Heart left ventricle (tissue), 16 donors: ENCODE measurements at regions not wholly inside any gene's neighbourhood (a gene's known extent, or its start where the extent isn't known, plus 50 kb on each side); places are given as distances from the start of the nearest gene placed in this dataset.

Experiments used
- ATAC-seq, 4 donors: fragments of 200-7000 bp; cut with Tn5 transposase; one replicate each; pipeline ENCODE4 v1.9.1; 2020 to 2022; ENCODE audit warnings: moderate library complexity in 4 of 4, mild to moderate bottlenecking in 3 of 4, moderate number of reproducible peaks in 1 of 4
- DNase-seq, 5 donors: peaks; one replicate each; pipeline ENCODE4 v3.0.0-alpha.2; 2020
- H3K27ac ChIP-seq, 12 donors: fragments of 200-600 bp; sonication (generic) in 4 of 12; one replicate each; pipeline versions ENCODE4 v1.5.0 to v1.8.0; 2016 to 2022; ENCODE audit warnings: mild to moderate bottlenecking in 2 of 12
- H3K27me3 ChIP-seq, 9 donors: fragments of 200-600 bp; sonication (generic) in 2 of 9; one replicate each; pipeline versions ENCODE4 v1.5.1 to v1.8.0; 2016 to 2022; ENCODE audit warnings: mild to moderate bottlenecking in 3 of 9
- H3K36me3 ChIP-seq, 9 donors: fragments of 200-600 bp; sonication (generic) in 2 of 9; one replicate each; pipeline versions ENCODE4 v1.5.0 to v1.8.0; 2018 to 2022; ENCODE audit warnings: mild to moderate bottlenecking in 2 of 9
- H3K4me1 ChIP-seq, 12 donors: fragments of 200-600 bp; sonication (generic) in 4 of 12; one replicate each; pipeline versions ENCODE4 v1.5.0 to v1.8.0; 2016 to 2022; ENCODE audit warnings: mild to moderate bottlenecking in 3 of 12
- H3K4me3 ChIP-seq, 12 donors: fragments of 200-600 bp; sonication (generic) in 4 of 12; one replicate each; pipeline versions ENCODE4 v1.5.0 to v1.8.0; 2017 to 2022; ENCODE audit warnings: mild to moderate bottlenecking in 9 of 12, moderate library complexity in 4 of 12
- H3K9me3 ChIP-seq, 12 donors: fragments of 200-600 bp; sonication (generic) in 4 of 12; one replicate each; pipeline versions ENCODE4 v1.5.0 to v1.8.0; 2016 to 2022; ENCODE audit warnings: mild to moderate bottlenecking in 1 of 12
- POLR2A ChIP-seq, 2 donors: fragments of 450-650 bp; IDR thresholded peaks; one replicate each; pipeline ENCODE4 v1.6.1; 2017; ENCODE audit warnings: antibody characterized with exemption in 2 of 2, mild to moderate bottlenecking in 2 of 2, moderate library complexity in 2 of 2
- WGBS, 4 donors: extraction: QIAGEN DNeasy Blood & Tissue Kit in 2 of 4; methylation state at CpG; one replicate each; pipeline versions ENCODE4 v1.1.5 to v1.1.7; 2013 to 2018; 5-methylcytosine and 5-hydroxymethylcytosine counted together
- intact Hi-C, 10 donors: fragments of 100-400 bp; cut with DNase I; formaldehyde crosslinking; loops; one replicate each; pipeline versions ENCODE4 v1.11.1 to v1.14.2; 2022
- TF ChIP-seq, protein P1 (sequence below), 12 donors: fragments of 200-600 bp; sonication (generic) in 4 of 12; IDR thresholded peaks; one replicate each; pipeline versions ENCODE4 v1.5.0 to v1.8.0; 2018 to 2022; ENCODE audit warnings: antibody characterized with exemption in 12 of 12, mild to moderate bottlenecking in 5 of 12
- donor health status: ischemic (EF 13 %, LVEDD 7.1; RV severe dilation, severe dysfunction).
- donor health status: healthy with polysubstance abuse.
- donor health status: DM: no; HTN: yes; CAD: no.
- donor health status: DM: no; HTN: no; CAD: no.
- donor health status: ischemic (EF 25% LVEDD 6.9; RV normal size, moderate dysfunction).
- donor health status: ischemic (EF 25% LVEDD 5.7; RV mildly dilated, moderate dysfunction).
- donor health status: healthy.
- donor health status: DM: yes; HTN: yes; CAD: no.
- donor health status: ischemic (EF 35%, LVEDD 5.7; RV mildly dilated, moderate dysfunction).
- donor health status: nonischemic (EF 11% LVEDD 7.7; RV severe dilation, severe dysfunction).
- donor health status: DM: yes; HTN: yes; CAD: no.
- donor health status: PGD.
- donor health status: ischemic (EF 29% LVEDD 5.4; RV normal size, mild dysfunction).
- donor health status: nonischemic (EF 23%, LVEDD 6.1; RV moderate dilation, normal function).

DNA sequence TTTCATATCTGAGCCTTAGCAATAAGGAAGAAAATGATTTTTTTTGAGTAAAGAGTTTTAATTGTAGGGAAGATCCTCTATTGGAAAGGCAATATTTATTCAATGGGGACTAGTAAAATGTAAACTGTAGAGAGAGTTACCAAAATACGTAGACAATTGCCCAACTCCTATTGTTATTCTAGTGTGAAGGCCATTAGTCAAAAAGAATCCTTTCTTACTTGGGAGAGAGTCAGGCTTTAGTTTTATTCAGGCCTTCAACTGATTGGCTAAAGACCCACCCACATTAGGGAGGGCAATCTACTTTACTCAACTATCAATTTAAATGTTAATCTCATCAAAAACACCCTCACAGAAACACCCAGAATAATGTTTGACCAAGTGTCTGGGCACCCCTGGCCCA is 485.8 kb upstream of the ATXN7L3B start:
- intact Hi-C loops = no loop called here
- WGBS, 4 donors = 69 to 81% (median 74%) methylated on average over 1 of the region's 1 CpG
- DNase-seq = no peak

DNA sequence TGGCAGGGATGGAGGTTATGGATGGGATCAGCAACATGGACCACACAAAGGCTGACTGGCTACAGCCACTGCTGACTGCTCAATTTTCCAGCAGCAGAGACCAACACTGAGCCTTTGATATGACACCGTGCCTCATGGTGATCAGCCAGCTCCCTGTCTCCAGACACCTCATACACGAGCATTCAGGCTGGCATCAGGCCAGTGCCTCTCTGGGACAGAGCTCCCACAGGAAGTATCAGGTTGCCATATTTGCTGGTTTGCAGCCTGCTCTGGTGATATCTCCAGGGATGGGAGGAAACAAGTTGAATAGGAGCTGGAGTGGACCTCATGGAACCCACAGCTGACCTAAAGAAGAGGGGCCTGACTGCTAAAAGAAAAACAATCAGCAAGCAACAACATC is 471.2 kb upstream of the ATXN7L3B start:
- H3K27me3 ChIP-seq = no peaks in the 10 kb centered on the region
- TF ChIP-seq, protein P1, sequence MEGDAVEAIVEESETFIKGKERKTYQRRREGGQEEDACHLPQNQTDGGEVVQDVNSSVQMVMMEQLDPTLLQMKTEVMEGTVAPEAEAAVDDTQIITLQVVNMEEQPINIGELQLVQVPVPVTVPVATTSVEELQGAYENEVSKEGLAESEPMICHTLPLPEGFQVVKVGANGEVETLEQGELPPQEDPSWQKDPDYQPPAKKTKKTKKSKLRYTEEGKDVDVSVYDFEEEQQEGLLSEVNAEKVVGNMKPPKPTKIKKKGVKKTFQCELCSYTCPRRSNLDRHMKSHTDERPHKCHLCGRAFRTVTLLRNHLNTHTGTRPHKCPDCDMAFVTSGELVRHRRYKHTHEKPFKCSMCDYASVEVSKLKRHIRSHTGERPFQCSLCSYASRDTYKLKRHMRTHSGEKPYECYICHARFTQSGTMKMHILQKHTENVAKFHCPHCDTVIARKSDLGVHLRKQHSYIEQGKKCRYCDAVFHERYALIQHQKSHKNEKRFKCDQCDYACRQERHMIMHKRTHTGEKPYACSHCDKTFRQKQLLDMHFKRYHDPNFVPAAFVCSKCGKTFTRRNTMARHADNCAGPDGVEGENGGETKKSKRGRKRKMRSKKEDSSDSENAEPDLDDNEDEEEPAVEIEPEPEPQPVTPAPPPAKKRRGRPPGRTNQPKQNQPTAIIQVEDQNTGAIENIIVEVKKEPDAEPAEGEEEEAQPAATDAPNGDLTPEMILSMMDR (IDR thresholded peaks at IDR 0.05) = no peak
- no peak for TF ChIP-seq POLR2A (IDR thresholded peaks at IDR 0.05)
- H3K27ac ChIP-seq = no peak overlapping the region
- no peaks in the 10 kb centered on the region for H3K4me1 ChIP-seq
- no peak overlapping the region for H3K4me3 ChIP-seq
- DNase-seq (no peak), ATAC-seq (no peak)
- H3K9me3 ChIP-seq = peaks cover 0 to 22% (median 0%) of the 10 kb centered on the region in 12 donors
- intact Hi-C loops = no loop called here
- WGBS, 4 donors = 40 to 67% (median 53%) methylated on average over 2 of the region's 2 CpGs
- H3K36me3 ChIP-seq = no peaks in the 10 kb centered on the region

More for the DNA sequence above, 485.8 kb upstream of the ATXN7L3B start:
- Histone ChIP-seq H3K9me3 (peaks cover 0 to 2% (median 0%) of the 10 kb centered on the region in 12 donors), H3K27me3 (no peaks in the 10 kb centered on the region), H3K27ac (no peak overlapping the region), H3K4me3 (no peak overlapping the region), H3K36me3 (no peaks in the 10 kb centered on the region), H3K4me1 (no peaks in the 10 kb centered on the region)
- ATAC-seq = no peak
- TF ChIP-seq, protein P1 (IDR thresholded peaks at IDR 0.05) = no peak
- TF ChIP-seq POLR2A (IDR thresholded peaks at IDR 0.05) = no peak

DNA sequence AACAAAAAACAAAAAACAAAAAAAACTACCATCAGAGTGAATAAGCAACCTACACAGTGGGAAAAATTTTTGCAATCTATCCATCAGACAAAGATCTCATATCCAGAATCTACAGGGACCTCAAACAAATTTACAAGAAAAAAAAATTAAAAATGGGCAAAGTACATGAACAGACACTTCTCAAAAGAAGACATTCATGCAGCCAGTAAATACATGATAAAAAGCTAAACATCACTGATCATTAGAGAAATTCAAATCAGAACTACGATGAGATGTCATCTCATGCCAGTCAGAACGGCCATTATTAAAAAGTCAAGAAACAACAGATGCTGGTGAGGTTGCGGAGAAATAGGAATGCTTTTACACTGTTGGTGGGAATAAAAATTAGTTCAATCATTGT is 466.5 kb upstream of the ATXN7L3B start:
- no peak for ATAC-seq
- no peak for TF ChIP-seq POLR2A (IDR thresholded peaks at IDR 0.05)
- TF ChIP-seq, protein P1 (IDR thresholded peaks at IDR 0.05) = no peak
- intact Hi-C loops = no loop called here
- DNase-seq = no peak
- WGBS, 4 donors = 91 to 95% (median 92%) methylated on average over 3 of the region's 3 CpGs
- Histone ChIP-seq H3K9me3 (peaks cover 0 to 31% (median 0%) of the 10 kb centered on the region in 12 donors), H3K4me1 (no peaks in the 10 kb centered on the region), H3K27me3 (no peaks in the 10 kb centered on the region), H3K36me3 (no peaks in the 10 kb centered on the region), H3K27ac (no peak overlapping the region), H3K4me3 (no peak overlapping the region)

DNA sequence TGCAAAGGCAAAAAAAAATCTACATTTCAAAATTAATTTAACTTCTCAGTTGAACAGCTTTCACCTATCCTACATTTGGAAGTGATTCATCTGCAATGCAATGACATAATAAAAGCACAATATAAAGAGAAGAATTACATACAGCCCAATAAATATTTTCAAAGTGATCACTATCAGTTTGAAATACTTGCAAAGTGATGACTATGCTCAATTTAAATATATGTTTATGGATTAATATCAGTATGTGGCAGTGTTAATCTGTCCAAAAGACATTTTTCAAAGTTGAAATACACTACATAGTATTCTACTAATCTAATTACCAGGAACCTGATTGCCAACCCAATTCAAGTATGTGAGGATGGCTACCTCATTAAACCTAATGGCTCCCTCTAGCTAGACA is 460.7 kb upstream of the ATXN7L3B start:
- no peak for ATAC-seq
- H3K4me3 ChIP-seq = no peak overlapping the region

More for the DNA sequence above, 460.7 kb upstream of the ATXN7L3B start:
- Histone ChIP-seq H3K4me1 (no peaks in the 10 kb centered on the region), H3K36me3 (no peaks in the 10 kb centered on the region), H3K27me3 (no peaks in the 10 kb centered on the region), H3K27ac (no peak overlapping the region), H3K9me3 (peaks cover 0 to 12% (median 0%) of the 10 kb centered on the region in 12 donors)
- intact Hi-C loops = no loop called here
- no peak for DNase-seq
- TF ChIP-seq POLR2A (IDR thresholded peaks at IDR 0.05) = no peak
- TF ChIP-seq, protein P1 (IDR thresholded peaks at IDR 0.05) = no peak
